Liver (tissue), 8 donors: ENCODE measurements at regions not wholly inside any gene's neighbourhood (a gene's known extent, or its start where the extent isn't known, plus 50 kb on each side); places are given as distances from the start of the nearest gene placed in this dataset.

Experiments used
- DNase-seq: peaks from one replicate; pipeline ENCODE4 v3.0.0-alpha.2; 2017; ENCODE audit warnings: low spot score
- H3K27ac ChIP-seq, 2 donors: one replicate each; pipeline ENCODE4 v1.7.0; 2013; ENCODE audit warnings: inconsistent platforms in 2 of 2, low read length in 2 of 2, control low read depth in 1 of 2, low read depth in 1 of 2, mild to moderate bottlenecking in 1 of 2
- H3K27me3 ChIP-seq, 4 donors: one replicate each; pipeline versions ENCODE4 v1.6.1 to v1.7.0; 2013; ENCODE audit warnings: low read length in 3 of 4, inconsistent platforms in 1 of 4, mild to moderate bottlenecking in 1 of 4, moderate library complexity in 1 of 4; ENCODE audit not compliant: control insufficient read depth in 4 of 4, insufficient read depth in 4 of 4
- H3K36me3 ChIP-seq, 4 donors: one replicate each; pipeline versions ENCODE4 v1.6.1 to v1.7.0; 2013; ENCODE audit warnings: low read length in 3 of 4, mild to moderate bottlenecking in 3 of 4, low read depth in 1 of 4, moderate library complexity in 1 of 4; ENCODE audit not compliant: control insufficient read depth in 4 of 4, insufficient read depth in 3 of 4
- H3K4me1 ChIP-seq, 4 donors: one replicate each; pipeline versions ENCODE4 v1.6.1 to v1.7.0; 2013; ENCODE audit warnings: low read length in 3 of 4, mild to moderate bottlenecking in 3 of 4, moderate library complexity in 1 of 4; ENCODE audit not compliant: control insufficient read depth in 4 of 4, insufficient read depth in 4 of 4
- H3K4me3 ChIP-seq, 3 donors: one replicate each; pipeline versions ENCODE4 v1.6.1 to v1.7.0; 2013; ENCODE audit warnings: low read length in 3 of 3, control low read depth in 1 of 3, low read depth in 1 of 3, mild to moderate bottlenecking in 1 of 3
- H3K9ac ChIP-seq, 2 donors: one replicate each; pipeline ENCODE4 v1.7.0; 2013; ENCODE audit warnings: low read length in 2 of 2, mild to moderate bottlenecking in 2 of 2, moderate library complexity in 2 of 2, control low read depth in 1 of 2, low read depth in 1 of 2
- H3K9me3 ChIP-seq, 4 donors: one replicate each; pipeline versions ENCODE4 v1.6.1 to v1.7.0; 2013; ENCODE audit warnings: low read length in 3 of 4; ENCODE audit not compliant: control insufficient read depth in 4 of 4
- CTCF ChIP-seq: fragments of 150-350 bp; IDR thresholded peaks from 2 replicates; pipeline ENCODE4 v1.5.1; 2017; ENCODE audit warnings: improper control_type of control experiment, low read depth, low read length; ENCODE audit not compliant: missing input control
- EGR1 ChIP-seq, 2 donors: IDR thresholded peaks; 2 replicates each; pipeline ENCODE4 v1.6.1; 2016 to 2018; ENCODE audit warnings: antibody characterized with exemption in 2 of 2, low read depth in 2 of 2
- FOXA1 ChIP-seq: IDR thresholded peaks from 2 replicates; pipeline ENCODE4 v1.6.1; 2016; ENCODE audit warnings: antibody characterized with exemption
- FOXA2 ChIP-seq: IDR thresholded peaks from 2 replicates; pipeline ENCODE4 v1.6.1; 2016; ENCODE audit warnings: antibody characterized with exemption
- GABPA ChIP-seq, 2 donors: IDR thresholded peaks in 1 of 2; conservative IDR thresholded peaks in 1 of 2; 2 replicates each; pipeline ENCODE4 v1.6.1; 2016; ENCODE audit warnings: antibody characterized with exemption in 2 of 2, mild to moderate bottlenecking in 1 of 2, moderate library complexity in 1 of 2
- HNF4A ChIP-seq, 2 donors: conservative IDR thresholded peaks; 2 replicates each; pipeline ENCODE4 v1.6.1; 2016; ENCODE audit warnings: antibody characterized with exemption in 2 of 2, mild to moderate bottlenecking in 2 of 2
- HNF4G ChIP-seq: IDR thresholded peaks from 2 replicates; pipeline ENCODE4 v1.6.1; 2016; ENCODE audit warnings: antibody characterized with exemption
- JUND ChIP-seq, 2 donors: IDR thresholded peaks; 2 replicates each; pipeline ENCODE4 v1.6.1; 2016; ENCODE audit warnings: antibody characterized with exemption in 2 of 2
- NR2F2 ChIP-seq: IDR thresholded peaks from 2 replicates; pipeline ENCODE4 v1.6.1; 2016; ENCODE audit warnings: antibody characterized with exemption
- RAD21 ChIP-seq, 2 donors: IDR thresholded peaks; 2 replicates each; pipeline ENCODE4 v1.6.1; 2016; ENCODE audit warnings: antibody characterized with exemption in 2 of 2, mild to moderate bottlenecking in 2 of 2
- RXRA ChIP-seq, 2 donors: IDR thresholded peaks; 2 replicates each; pipeline ENCODE4 v1.6.1; 2017 to 2018; ENCODE audit warnings: antibody characterized with exemption in 2 of 2, mild to moderate bottlenecking in 1 of 2
- SP1 ChIP-seq: IDR thresholded peaks from 2 replicates; pipeline ENCODE4 v1.6.1; 2018; ENCODE audit warnings: antibody characterized with exemption, mild to moderate bottlenecking
- YY1 ChIP-seq: IDR thresholded peaks from 2 replicates; pipeline ENCODE4 v1.6.1; 2016; ENCODE audit warnings: antibody characterized with exemption, mild to moderate bottlenecking
- ZBTB33 ChIP-seq: IDR thresholded peaks from 2 replicates; pipeline ENCODE4 v1.6.1; 2016; ENCODE audit warnings: antibody characterized with exemption
- WGBS: extraction: QIAGEN DNeasy Blood & Tissue Kit; methylation state at CpG from one replicate; pipeline ENCODE4 v1.1.7; 2013; 5-methylcytosine and 5-hydroxymethylcytosine counted together
- TF ChIP-seq, protein P1 (sequence below): IDR thresholded peaks from 2 replicates; pipeline ENCODE4 v1.6.1; 2016; ENCODE audit warnings: antibody characterized with exemption
- donor health status: healthy.
- donor health status: healthy.
- donor health status: healthy.
- donor health status: healthy.
- donor health status: healthy.

GRCh38 chr17:65311261-65311660 is 174.1 kb downstream of the RGS9 start:
- Histone ChIP-seq H3K27ac (no peak overlapping the region), H3K4me3 (no peak overlapping the region), H3K9ac (no peak overlapping the region), H3K36me3 (no peaks in the 10 kb centered on the region), H3K4me1 (no peaks in the 10 kb centered on the region), H3K27me3 (peaks cover 0 to 2% (median under 1%) of the 10 kb centered on the region in 4 donors), H3K9me3 (no peaks in the 10 kb centered on the region)
- TF ChIP-seq ZBTB33: no peak
- no peak for TF ChIP-seq HNF4A (conservative IDR thresholded peaks at IDR 0.05)
- TF ChIP-seq HNF4G: no peak
- no peak for TF ChIP-seq NR2F2
- TF ChIP-seq SP1: no peak
- TF ChIP-seq FOXA2: no peak
- TF ChIP-seq FOXA1: no peak
- no peak for TF ChIP-seq CTCF
- no peak for TF ChIP-seq RAD21 (IDR thresholded peaks at IDR 0.05)
- no peak for TF ChIP-seq JUND (IDR thresholded peaks at IDR 0.05)
- no peak for TF ChIP-seq GABPA (IDR thresholded peaks at IDR 0.05 in 1 of 2, conservative IDR thresholded peaks at IDR 0.05 in 1 of 2)
- no peak for TF ChIP-seq EGR1 (IDR thresholded peaks at IDR 0.05; ENCODE audit: low read depth in 2 of 2)
- no peak for TF ChIP-seq YY1
- no peak for DNase-seq
- WGBS: 87% methylated on average over 5 of the region's 5 CpGs

DNA sequence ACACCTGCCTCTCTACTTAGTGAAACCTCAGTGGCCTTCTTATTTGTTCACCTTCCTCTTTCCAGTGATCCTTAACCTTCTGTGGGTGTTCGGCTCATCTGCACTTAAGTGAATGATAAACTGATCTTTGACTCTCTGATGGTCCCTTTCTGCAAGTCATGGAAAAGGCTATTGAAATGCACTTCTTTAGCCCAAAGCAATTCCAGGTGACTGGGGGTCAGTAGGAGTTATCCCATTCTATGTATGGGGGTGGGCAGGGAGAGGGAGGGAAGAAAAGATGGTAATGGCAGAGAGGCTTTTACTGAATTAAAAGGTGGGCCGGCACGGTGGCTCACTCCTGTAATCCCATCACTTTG is 170.8 kb downstream of the RGS9 start:
- Histone ChIP-seq H3K9ac (no peak overlapping the region), H3K4me3 (no peak overlapping the region), H3K36me3 (no peaks in the 10 kb centered on the region), H3K9me3 (no peaks in the 10 kb centered on the region), H3K27me3 (peaks cover 0 to 2% (median under 1%) of the 10 kb centered on the region in 4 donors), H3K4me1 (no peaks in the 10 kb centered on the region), H3K27ac (no peak overlapping the region)
- TF ChIP-seq YY1: no peak
- TF ChIP-seq SP1: no peak
- TF ChIP-seq CTCF: no peak
- TF ChIP-seq RAD21 (IDR thresholded peaks at IDR 0.05): no peak
- TF ChIP-seq RXRA (IDR thresholded peaks at IDR 0.05): no peak
- TF ChIP-seq NR2F2: no peak
- no peak for TF ChIP-seq ZBTB33
- no peak for TF ChIP-seq FOXA2
- no peak for TF ChIP-seq EGR1 (IDR thresholded peaks at IDR 0.05; ENCODE audit: low read depth in 2 of 2)
- TF ChIP-seq FOXA1: no peak
- TF ChIP-seq, protein P1, sequence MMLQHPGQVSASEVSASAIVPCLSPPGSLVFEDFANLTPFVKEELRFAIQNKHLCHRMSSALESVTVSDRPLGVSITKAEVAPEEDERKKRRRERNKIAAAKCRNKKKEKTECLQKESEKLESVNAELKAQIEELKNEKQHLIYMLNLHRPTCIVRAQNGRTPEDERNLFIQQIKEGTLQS: no peak
- WGBS: 86% methylated on average over 3 of the region's 3 CpGs
- DNase-seq: no peak
